Inflammatory macrophage treated with lipopolysaccharide for 1 hour (primary cell): ENCODE measurements at regions not wholly inside any gene's neighbourhood (a gene's known extent, or its start where the extent isn't known, plus 50 kb on each side); places are given as distances from the start of the nearest gene placed in this dataset.
"Not testable (repeated sequence)": the region's sequence is repeated elsewhere in the genome, so short reads cannot be mapped to it uniquely, and the experiment has no call there.

ENCODE experiments used
- DNase-seq, 2 donors: peaks; one replicate each; pipeline ENCODE4 v3.0.0-alpha.2; 2020 to 2022

DNA sequence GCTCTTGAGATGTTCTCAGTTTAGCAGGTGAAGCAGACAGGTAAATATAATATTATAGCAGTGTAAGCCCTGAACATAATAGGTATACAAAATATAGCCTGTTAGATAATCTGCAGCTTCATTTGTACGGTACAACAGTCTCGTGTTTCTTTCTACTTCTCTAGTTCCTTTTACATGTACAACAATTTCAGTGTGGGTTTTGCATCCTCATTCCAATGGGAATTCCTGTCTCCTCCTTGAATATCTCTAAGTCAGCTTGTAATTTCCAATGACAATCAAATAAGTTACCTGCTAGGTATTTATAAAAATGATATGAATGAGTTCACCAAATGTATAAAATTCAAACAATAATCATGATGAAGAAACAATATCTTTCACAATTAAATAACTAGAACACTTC, 330.0 kb upstream of the RND3 start:
- no peak for DNase-seq

DNA sequence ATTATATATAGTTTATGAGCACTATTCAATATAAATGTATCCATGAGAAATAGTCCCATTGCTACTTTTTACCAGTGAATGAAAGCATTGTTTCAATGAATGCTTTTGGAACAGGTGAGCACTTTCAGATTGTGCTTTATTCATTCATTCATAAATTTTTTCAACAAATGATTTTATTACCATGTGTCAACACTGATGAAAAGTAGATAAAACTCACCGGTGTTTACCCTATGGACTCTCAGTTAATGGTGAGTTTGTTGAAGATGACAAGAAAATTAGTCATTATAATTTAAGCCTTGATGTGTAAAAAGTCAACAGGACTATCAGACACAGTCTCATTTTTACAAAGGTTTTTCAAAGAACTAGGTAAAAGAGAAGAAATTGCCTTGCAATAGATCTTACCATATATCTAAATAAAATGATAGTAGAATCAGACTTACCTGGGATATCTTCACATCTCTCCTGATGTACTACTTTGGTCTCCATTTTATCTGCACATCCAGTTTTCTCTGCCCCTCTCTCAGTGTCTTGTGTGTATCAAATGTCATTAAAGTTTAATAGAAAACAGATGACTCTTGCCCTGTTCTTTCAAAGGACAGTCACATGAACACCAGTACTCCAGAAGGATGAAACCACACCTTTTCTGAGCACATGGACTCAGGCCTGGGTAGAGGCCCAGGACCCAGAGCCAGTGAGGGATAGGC, 325.3 kb upstream of the RND3 start:
- DNase-seq = no peak

GRCh38 chr2:150812066-150812465, 324.6 kb upstream of the RND3 start:
- no peak for DNase-seq

DNA sequence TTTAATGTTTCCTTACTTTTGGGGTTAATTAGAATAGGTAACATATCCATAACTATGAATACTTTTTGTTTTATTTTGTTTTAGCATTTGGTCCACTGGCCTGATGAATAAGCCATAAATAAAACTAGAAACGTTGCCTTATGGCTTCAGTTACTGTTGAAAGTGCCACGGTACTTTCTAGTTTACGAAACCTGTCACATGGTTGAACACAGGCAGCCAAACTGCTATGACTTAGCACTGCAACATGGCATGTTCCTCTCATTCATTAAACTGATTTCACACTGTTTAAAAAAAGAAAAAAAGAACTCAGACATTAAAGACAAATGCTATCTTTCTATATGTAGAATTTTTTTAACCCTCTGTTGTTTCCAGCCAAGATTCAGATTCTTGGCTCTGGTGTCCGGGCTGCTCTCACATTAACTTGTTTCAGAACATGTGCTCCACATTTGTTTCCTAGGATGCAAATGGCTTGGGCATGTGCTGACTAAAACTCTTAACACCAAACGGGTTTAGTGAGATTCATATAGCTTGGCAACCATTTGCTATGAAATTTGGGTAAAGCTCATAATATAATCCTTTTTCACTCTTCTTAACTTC, 323.9 kb upstream of the RND3 start:
- DNase-seq = peak; percentile 23 to 60

- no peak for DNase-seq
Measured at GRCh38 chr2:150809103-150809502, 321.6 kb upstream of the RND3 start.

GRCh38 chr2:150806336-150806735, 318.9 kb upstream of the RND3 start:
- DNase-seq = no peak

- no peak for DNase-seq
Measured at GRCh38 chr2:150803689-150804398, 316.4 kb upstream of the RND3 start.

- no peak for DNase-seq
Measured at GRCh38 chr2:150802635-150803034, 315.2 kb upstream of the RND3 start.

- not testable (repeated sequence) for DNase-seq
Measured at GRCh38 chr2:150796236-150796635, 308.8 kb upstream of the RND3 start.

GRCh38 chr2:150792780-150793300, 305.4 kb upstream of the RND3 start:
- no peak for DNase-seq

- no peak for DNase-seq
Measured at GRCh38 chr2:150791567-150791966, 304.1 kb upstream of the RND3 start.

DNA sequence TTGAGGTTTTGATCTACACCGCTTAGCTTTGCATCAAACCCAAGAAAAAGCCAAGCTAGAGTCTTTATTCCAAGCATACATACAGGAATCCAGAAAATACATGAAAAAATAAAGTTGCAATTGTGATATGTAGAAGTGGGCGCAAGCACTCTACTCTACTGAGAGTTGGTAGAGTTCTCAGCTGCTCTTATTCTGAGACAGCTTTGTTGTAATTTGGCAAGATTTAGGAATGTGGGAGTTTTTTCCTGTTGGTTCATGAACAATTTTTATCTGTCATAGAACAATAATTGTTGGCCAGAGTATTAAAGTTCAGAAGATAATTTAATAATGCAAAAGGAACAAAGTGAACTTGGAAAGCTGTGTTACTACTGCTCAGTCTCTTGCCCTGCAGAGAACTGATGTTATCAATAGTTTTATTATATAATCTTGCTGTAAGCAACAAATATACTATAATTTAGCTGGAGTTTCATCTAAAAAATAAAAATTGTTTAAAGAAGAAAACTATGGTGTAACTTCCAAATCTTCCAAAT, 302.0 kb upstream of the RND3 start:
- no peak for DNase-seq

DNA sequence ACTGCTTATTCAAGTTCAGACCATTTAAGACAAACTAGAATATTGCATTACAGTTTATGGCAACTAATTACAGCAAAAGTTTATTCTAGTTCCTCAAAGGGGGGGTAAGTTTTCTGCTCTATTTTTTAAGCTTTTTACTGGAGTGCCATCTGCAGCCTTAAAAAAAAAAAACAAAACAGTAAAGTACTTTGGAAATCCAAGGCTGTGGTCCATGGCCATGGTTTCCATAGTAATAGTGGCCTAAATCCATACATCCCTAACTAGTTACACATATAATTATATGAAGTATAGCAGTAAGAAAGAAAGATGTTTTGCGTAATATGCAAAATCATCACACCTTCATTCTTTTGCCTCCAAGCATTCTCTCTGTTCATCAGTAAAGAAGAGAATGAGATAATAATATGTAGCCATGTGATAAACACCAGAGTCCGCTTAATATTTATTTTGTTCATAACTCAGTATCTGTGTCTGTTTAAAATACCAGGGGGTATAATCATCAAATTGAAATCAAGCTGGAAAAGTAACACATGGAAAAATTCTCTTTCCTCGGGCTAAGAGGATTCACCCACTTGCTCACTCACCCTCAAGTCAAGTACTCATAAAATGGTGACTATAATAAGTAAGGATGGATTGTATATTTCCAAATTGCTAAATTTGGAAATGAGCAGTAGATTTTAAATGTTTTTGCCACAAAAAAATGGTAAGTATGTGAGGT, 301.1 kb upstream of the RND3 start:
- no peak for DNase-seq

- no peak for DNase-seq
Measured at GRCh38 chr2:150787353-150788093, 300.1 kb upstream of the RND3 start.

- no peak for DNase-seq
Measured at GRCh38 chr2:150784389-150784788, 296.9 kb upstream of the RND3 start.

- no peak for DNase-seq
Measured at GRCh38 chr2:150783896-150784295, 296.4 kb upstream of the RND3 start.

- no peak for DNase-seq
Measured at GRCh38 chr2:150783015-150783414, 295.5 kb upstream of the RND3 start.

DNA sequence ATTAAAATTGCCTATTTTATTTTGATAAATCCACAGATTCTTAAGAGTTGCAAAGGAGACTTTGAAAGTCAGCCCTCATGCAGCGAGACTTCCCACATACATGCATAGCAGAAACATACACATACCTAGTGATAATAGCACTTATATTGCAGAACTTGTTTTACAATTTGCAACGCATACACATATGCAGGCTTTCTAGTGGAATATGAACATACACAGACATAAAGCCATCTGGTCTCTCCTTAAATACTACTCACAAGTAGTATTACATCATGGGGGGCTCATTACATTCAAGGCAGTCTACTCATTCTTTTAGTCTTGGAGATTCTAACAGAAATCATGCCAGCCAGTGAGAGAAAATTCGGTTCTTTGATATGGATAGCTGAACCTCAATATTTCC, 295.1 kb upstream of the RND3 start:
- no peak for DNase-seq

GRCh38 chr2:150781142-150781541, 293.7 kb upstream of the RND3 start:
- no peak for DNase-seq

GRCh38 chr2:150778828-150779227, 291.4 kb upstream of the RND3 start:
- no peak for DNase-seq

DNA sequence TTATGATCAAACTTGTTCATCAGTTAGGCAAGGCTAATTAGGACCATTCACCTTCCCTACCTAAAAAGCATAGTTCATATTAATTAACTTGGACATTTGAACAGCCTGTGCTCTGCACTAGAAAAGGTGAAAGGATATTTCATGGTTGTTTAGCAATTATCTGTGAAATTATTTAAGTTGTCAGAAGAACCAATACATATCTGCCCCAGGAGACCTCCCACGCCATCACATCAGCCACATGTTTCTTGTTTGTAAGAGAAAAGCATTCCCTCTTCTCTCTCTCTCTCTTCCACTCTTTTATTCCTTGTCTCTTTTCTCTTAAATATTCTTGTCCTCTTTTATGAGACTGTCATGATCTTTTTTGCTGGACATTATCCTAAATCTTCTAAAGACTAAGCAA, 282.0 kb upstream of the RND3 start:
- no peak for DNase-seq

DNA sequence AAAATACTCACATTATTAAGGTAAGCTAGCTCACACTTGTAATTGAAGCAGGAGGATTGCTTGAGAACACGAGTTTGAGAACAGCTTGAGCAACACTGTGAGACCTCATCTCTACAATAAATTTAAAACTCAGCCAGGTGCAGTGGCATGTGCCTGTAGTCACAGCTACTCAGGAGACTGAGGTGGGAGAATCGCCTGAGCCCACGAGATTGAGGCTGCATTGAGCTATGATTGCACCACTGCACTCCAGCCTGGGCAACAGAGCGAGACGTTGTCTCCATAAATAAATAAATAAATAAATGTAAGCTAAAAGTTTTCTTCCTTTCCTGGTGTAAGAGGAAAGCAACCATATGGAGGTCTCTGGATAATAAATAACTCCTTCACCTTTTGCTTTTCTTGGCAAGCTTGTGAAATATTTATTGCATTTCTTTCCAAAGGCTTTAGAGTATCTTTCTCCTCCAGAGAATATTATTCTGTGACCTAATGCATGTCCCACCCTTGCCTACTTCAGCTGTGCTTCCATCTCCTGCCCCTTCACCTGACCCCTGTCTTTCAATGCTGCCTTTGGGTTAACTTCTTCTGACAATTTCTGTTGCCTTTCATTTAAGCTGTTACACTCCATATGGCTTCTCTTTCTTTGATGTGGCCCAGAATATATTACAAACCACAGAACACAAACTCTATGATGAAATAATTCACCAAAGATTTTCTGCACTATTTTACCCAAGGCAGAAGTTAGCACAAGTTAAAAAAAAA, 280.7 kb upstream of the RND3 start:
- DNase-seq = no peak
